ENCODE measurements at regions not wholly inside any gene's neighbourhood (a gene's known extent, or its start where the extent isn't known, plus 50 kb on each side); places are given as distances from the start of the nearest gene placed in this dataset.

GRCh38 chr17:73998249-73998648 lies 205.2 kb upstream of the RPL38 start:
- 27 to 40% methylated on average over 1 to 4 of the region's 4 CpGs for WGBS, 2 donors (ENCODE audit: low coverage in 1 of 2)
- in situ Hi-C loops (cut with MboI; ENCODE audit: low pct_ligation_motif_present in 1 of 4, low pct_unique_long_range_greater_than_20kb in 1 of 4, low sequenced_read_pairs in 3 of 4) (loop anchor here in 1 of 4 donors (25.0 kb wide), 1 partner anchor 561 kb away; no protein-coding TSS in a partner anchor), intact Hi-C loops (cut with DNase I; ENCODE audit: low total_unique reads) (no loop called here)
- peaks cover 0 to 10% (median 4%) of the 10 kb centered on the region in 4 donors for H3K4me1 ChIP-seq
- peaks cover 13% of the 10 kb centered on the region for H3K27me3 ChIP-seq
- H3K36me3 ChIP-seq: no peaks in the 10 kb centered on the region
- H3K27ac ChIP-seq: no peak overlapping the region
- TF ChIP-seq, protein P1, sequence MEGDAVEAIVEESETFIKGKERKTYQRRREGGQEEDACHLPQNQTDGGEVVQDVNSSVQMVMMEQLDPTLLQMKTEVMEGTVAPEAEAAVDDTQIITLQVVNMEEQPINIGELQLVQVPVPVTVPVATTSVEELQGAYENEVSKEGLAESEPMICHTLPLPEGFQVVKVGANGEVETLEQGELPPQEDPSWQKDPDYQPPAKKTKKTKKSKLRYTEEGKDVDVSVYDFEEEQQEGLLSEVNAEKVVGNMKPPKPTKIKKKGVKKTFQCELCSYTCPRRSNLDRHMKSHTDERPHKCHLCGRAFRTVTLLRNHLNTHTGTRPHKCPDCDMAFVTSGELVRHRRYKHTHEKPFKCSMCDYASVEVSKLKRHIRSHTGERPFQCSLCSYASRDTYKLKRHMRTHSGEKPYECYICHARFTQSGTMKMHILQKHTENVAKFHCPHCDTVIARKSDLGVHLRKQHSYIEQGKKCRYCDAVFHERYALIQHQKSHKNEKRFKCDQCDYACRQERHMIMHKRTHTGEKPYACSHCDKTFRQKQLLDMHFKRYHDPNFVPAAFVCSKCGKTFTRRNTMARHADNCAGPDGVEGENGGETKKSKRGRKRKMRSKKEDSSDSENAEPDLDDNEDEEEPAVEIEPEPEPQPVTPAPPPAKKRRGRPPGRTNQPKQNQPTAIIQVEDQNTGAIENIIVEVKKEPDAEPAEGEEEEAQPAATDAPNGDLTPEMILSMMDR (IDR thresholded peaks at IDR 0.05): no peak
- peak; percentile 60 to 87 (median 69) for TF ChIP-seq POLR2AphosphoS5 (IDR thresholded peaks at IDR 0.05)
- no peak for TF ChIP-seq EP300 (IDR thresholded peaks at IDR 0.05; ENCODE audit: low read depth)
- no peak overlapping the region for H3K4me3 ChIP-seq
- H3K9me3 ChIP-seq: no peaks in the 10 kb centered on the region
- no peak for DNase-seq

DNA sequence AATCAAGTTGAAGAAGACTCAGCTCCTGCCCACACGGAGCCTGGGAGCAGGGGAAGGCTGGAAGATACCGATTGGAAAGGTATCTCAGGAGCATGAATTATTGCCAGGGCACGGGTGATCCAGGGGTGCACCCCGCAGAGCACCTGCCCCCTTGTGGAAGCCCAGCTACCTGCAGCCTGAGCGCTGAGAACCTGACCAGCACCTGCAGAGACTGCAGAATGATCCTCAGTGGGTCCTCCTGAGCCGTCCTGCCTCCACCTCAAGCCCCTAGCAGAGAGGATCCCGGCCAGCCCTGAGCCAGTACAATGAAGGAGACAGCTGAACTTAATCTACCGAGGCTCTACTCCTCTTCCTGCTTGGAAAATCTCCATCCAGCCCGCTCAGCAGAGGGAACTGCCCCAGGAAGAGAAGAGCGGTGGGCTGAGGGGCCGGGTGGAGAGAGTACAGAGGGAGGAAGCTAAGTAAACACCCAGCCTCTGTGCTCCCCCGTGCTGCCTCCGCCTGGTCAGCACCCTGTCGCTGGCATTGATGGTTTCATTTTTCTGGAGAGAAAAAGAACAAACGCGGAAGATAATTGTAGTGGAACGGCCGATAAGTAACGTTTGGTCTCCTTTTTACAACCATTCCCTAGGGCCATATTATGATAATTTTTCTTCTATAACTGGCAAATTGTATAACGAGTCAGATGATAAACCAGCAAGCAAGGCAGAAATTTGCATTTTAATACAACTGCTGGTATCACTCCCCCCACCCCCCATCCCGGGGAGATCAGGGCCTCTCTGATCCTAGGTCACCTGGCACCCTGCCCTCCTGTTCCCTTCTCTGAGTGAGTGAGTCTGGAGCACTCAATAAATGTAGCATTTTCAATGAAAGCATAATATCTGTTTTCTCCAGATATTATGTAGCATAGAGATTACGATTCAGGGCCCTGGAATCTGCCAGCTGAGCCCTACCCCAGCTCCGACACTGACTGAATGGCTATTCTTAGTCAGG lies 204.5 kb upstream of the RPL38 start:
- H3K4me3 ChIP-seq: no peak overlapping the region
- peaks cover 19% of the 10 kb centered on the region for H3K27me3 ChIP-seq
- peaks cover 0 to 10% (median 4%) of the 10 kb centered on the region in 4 donors for H3K4me1 ChIP-seq
- H3K9me3 ChIP-seq: no peaks in the 10 kb centered on the region
- TF ChIP-seq, protein P1 (IDR thresholded peaks at IDR 0.05): peak; percentile 62 to 82 (median 81)
- no peak for TF ChIP-seq POLR2AphosphoS5 (IDR thresholded peaks at IDR 0.05)
- intact Hi-C loops (cut with DNase I; ENCODE audit: low total_unique reads): no loop called here
- no peak overlapping the region for H3K27ac ChIP-seq
- no peaks in the 10 kb centered on the region for H3K36me3 ChIP-seq
- in situ Hi-C loops (cut with MboI; ENCODE audit: low pct_ligation_motif_present in 1 of 4, low pct_unique_long_range_greater_than_20kb in 1 of 4, low sequenced_read_pairs in 3 of 4): loop anchor here in 1 of 4 donors (25.0 kb wide), 1 partner anchor 562 kb away; no protein-coding TSS in a partner anchor
- WGBS, 2 donors (ENCODE audit: low coverage in 1 of 2): 22 to 39% methylated on average over 14 to 23 of the region's 23 CpGs
- peak; percentile 78 for DNase-seq

DNA sequence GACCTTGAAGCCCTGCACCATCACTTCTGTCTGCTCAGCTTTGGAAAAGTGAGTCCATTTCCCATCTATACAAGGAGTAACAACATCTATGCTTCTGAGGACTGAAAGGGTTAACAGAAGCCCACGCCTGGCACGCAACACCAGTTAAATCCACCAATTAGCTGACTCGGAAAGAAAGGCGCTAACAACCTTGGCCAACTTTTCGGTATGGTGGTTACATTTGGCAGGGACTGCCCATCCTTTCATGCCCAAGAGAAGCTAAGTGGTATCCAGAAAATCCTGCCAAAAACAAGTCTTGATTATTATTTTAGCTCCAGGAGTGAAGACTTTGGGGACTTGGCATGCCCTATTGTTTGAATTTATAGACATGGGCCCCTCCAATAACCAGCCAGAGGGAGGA lies 202.3 kb upstream of the RPL38 start:
- peaks cover 0 to 10% (median 4%) of the 10 kb centered on the region in 4 donors for H3K4me1 ChIP-seq
- DNase-seq: no peak
- TF ChIP-seq POLR2A (IDR thresholded peaks at IDR 0.05) (no peak), EP300 (IDR thresholded peaks at IDR 0.05; ENCODE audit: low read depth) (no peak), POLR2AphosphoS5 (IDR thresholded peaks at IDR 0.05) (no peak)
- TF ChIP-seq, protein P1 (IDR thresholded peaks at IDR 0.05): no peak
- WGBS, 2 donors (ENCODE audit: low coverage in 1 of 2): 91% methylated on average over 5 of the region's 5 CpGs; no CpG with 5 or more reads in 1 of the 2 donors
- H3K27me3 ChIP-seq: peaks cover 35% of the 10 kb centered on the region
- H3K4me3 ChIP-seq: no peak overlapping the region
- in situ Hi-C loops (cut with MboI; ENCODE audit: low pct_ligation_motif_present in 1 of 4, low pct_unique_long_range_greater_than_20kb in 1 of 4, low sequenced_read_pairs in 3 of 4) (no loop called here), intact Hi-C loops (cut with DNase I; ENCODE audit: low total_unique reads) (no loop called here)
- no peak overlapping the region for H3K27ac ChIP-seq
- no peaks in the 10 kb centered on the region for H3K9me3 ChIP-seq
- no peaks in the 10 kb centered on the region for H3K36me3 ChIP-seq

DNA sequence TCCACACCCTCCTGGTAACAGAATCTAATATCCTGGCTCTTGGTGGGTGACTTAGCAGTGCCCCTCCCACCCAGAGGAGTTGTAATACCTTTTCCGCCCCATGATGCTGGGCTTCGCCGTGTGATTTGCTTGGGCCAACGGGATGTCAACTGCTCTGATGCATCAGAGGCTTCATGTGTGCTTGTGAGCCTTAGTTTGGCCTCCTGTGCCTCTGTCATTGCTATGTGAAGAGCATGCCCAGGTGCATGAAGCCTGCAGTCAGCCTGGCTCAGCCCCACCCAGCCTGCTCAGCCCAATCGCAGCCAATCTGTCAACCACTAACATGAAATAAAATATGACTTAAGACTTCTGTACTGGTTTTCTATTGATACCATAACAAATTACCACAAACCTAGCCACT lies 201.2 kb upstream of the RPL38 start:
- in situ Hi-C loops (cut with MboI; ENCODE audit: low pct_ligation_motif_present in 1 of 4, low pct_unique_long_range_greater_than_20kb in 1 of 4, low sequenced_read_pairs in 3 of 4): no loop called here
- Histone ChIP-seq H3K36me3 (no peaks in the 10 kb centered on the region), H3K27ac (no peak overlapping the region), H3K4me3 (no peak overlapping the region), H3K9me3 (no peaks in the 10 kb centered on the region), H3K4me1 (peaks cover 0 to 10% (median 4%) of the 10 kb centered on the region in 4 donors), H3K27me3 (peaks cover 44% of the 10 kb centered on the region)
- DNase-seq: no peak
- WGBS, 2 donors (ENCODE audit: low coverage in 1 of 2): 85% methylated on average over 5 of the region's 5 CpGs; no CpG with 5 or more reads in 1 of the 2 donors
- intact Hi-C loops (cut with DNase I; ENCODE audit: low total_unique reads): no loop called here
- TF ChIP-seq POLR2A (IDR thresholded peaks at IDR 0.05): no peak
- no peak for TF ChIP-seq EP300 (IDR thresholded peaks at IDR 0.05; ENCODE audit: low read depth)
- no peak for TF ChIP-seq POLR2AphosphoS5 (IDR thresholded peaks at IDR 0.05)
- TF ChIP-seq, protein P1 (IDR thresholded peaks at IDR 0.05): no peak

All from transverse colon (tissue), 4 donors.